ENCODE measurements at regions not wholly inside any gene's neighbourhood (a gene's known extent, or its start where the extent isn't known, plus 50 kb on each side); places are given as distances from the start of the nearest gene placed in this dataset.
"Not testable (repeated sequence)": the region's sequence is repeated elsewhere in the genome, so short reads cannot be mapped to it uniquely, and the experiment has no call there.

- ChIA-PET CTCF (ENCODE audit: partially characterized antibody) (no interaction called here), POLR2A (ENCODE audit: partially characterized antibody) (no interaction called here)
- Mint-ChIP-seq H3K4me1 (no peaks in the 10 kb centered on the region), H3K4me3 (no peak overlapping the region), H3K27me3 (no peaks in the 10 kb centered on the region), H3K9me3 (peaks cover 0 to 11% (median 3%) of the 10 kb centered on the region in 8 donors), H3K36me3 (no peaks in the 10 kb centered on the region), H3K27ac (no peak overlapping the region)
- intact Hi-C loops (cut with micrococcal nuclease), result no loop called here
- DNase-seq, result no peak
- no peaks in the 10 kb centered on the region for H3K36me3 ChIP-seq (ENCODE audit: insufficient read depth, low read length)
- no peaks in the 10 kb centered on the region for H3K4me1 ChIP-seq (ENCODE audit: insufficient read depth, low read length)
- H3K27me3 ChIP-seq (ENCODE audit: insufficient read depth, low read length), result no peaks in the 10 kb centered on the region
- no peaks in the 10 kb centered on the region for H3K9me3 ChIP-seq (ENCODE audit: control insufficient read depth in 1 of 2, low read length in 2 of 2)
- H3K27ac ChIP-seq (ENCODE audit: low read depth, low read length), result no peak overlapping the region
- no peak overlapping the region for H3K4me3 ChIP-seq (ENCODE audit: low read length in 2 of 2)
Observed at GRCh38 chr2:166766220-166766619, 122.1 kb upstream of the XIRP2 start.

GRCh38 chr2:166765141-166765540 lies 123.1 kb upstream of the XIRP2 start:
- no peak for DNase-seq
- H3K4me1 Mint-ChIP-seq, result no peaks in the 10 kb centered on the region
- H3K27me3 Mint-ChIP-seq, result no peaks in the 10 kb centered on the region
- no peak overlapping the region for H3K27ac ChIP-seq (ENCODE audit: low read depth, low read length)
- H3K9me3 Mint-ChIP-seq, result peaks cover 0 to 11% (median 3%) of the 10 kb centered on the region in 8 donors
- no peaks in the 10 kb centered on the region for H3K36me3 ChIP-seq (ENCODE audit: insufficient read depth, low read length)
- H3K4me3 Mint-ChIP-seq, result no peak overlapping the region
- CTCF ChIA-PET (ENCODE audit: partially characterized antibody), result no interaction called here
- no peak overlapping the region for H3K27ac Mint-ChIP-seq
- no peaks in the 10 kb centered on the region for H3K27me3 ChIP-seq (ENCODE audit: insufficient read depth, low read length)
- POLR2A ChIA-PET (ENCODE audit: partially characterized antibody), result no interaction called here
- no peaks in the 10 kb centered on the region for H3K9me3 ChIP-seq (ENCODE audit: control insufficient read depth in 1 of 2, low read length in 2 of 2)
- no peak overlapping the region for H3K4me3 ChIP-seq (ENCODE audit: low read length in 2 of 2)
- H3K4me1 ChIP-seq (ENCODE audit: insufficient read depth, low read length), result no peaks in the 10 kb centered on the region
- H3K36me3 Mint-ChIP-seq, result no peaks in the 10 kb centered on the region
- intact Hi-C loops (cut with micrococcal nuclease), result no loop called here

- no peak overlapping the region for H3K4me3 Mint-ChIP-seq
- no peaks in the 10 kb centered on the region for H3K9me3 ChIP-seq (ENCODE audit: control insufficient read depth in 1 of 2, low read length in 2 of 2)
- CTCF ChIA-PET (ENCODE audit: partially characterized antibody), result no interaction called here
- H3K27ac ChIP-seq (ENCODE audit: low read depth, low read length), result no peak overlapping the region
- H3K27me3 Mint-ChIP-seq, result no peaks in the 10 kb centered on the region
- H3K4me1 Mint-ChIP-seq, result no peaks in the 10 kb centered on the region
- H3K36me3 ChIP-seq (ENCODE audit: insufficient read depth, low read length), result no peaks in the 10 kb centered on the region
- H3K36me3 Mint-ChIP-seq, result no peaks in the 10 kb centered on the region
- intact Hi-C loops (cut with micrococcal nuclease), result no loop called here
- no peak overlapping the region for H3K4me3 ChIP-seq (ENCODE audit: low read length in 2 of 2)
- peaks cover 0 to 10% (median 2%) of the 10 kb centered on the region in 8 donors for H3K9me3 Mint-ChIP-seq
- H3K4me1 ChIP-seq (ENCODE audit: insufficient read depth, low read length), result no peaks in the 10 kb centered on the region
- no peak for DNase-seq
- H3K27me3 ChIP-seq (ENCODE audit: insufficient read depth, low read length), result no peaks in the 10 kb centered on the region
- POLR2A ChIA-PET (ENCODE audit: partially characterized antibody), result no interaction called here
- H3K27ac Mint-ChIP-seq, result no peak overlapping the region
Observed at GRCh38 chr2:166764702-166765101, 123.6 kb upstream of the XIRP2 start.

GRCh38 chr2:166764216-166764615 lies 124.1 kb upstream of the XIRP2 start:
- H3K4me1 ChIP-seq (ENCODE audit: insufficient read depth, low read length), result no peaks in the 10 kb centered on the region
- no peaks in the 10 kb centered on the region for H3K27me3 Mint-ChIP-seq
- DNase-seq, result no peak
- H3K36me3 ChIP-seq (ENCODE audit: insufficient read depth, low read length), result no peaks in the 10 kb centered on the region
- ChIA-PET CTCF (ENCODE audit: partially characterized antibody) (no interaction called here), POLR2A (ENCODE audit: partially characterized antibody) (no interaction called here)
- H3K27ac ChIP-seq (ENCODE audit: low read depth, low read length), result no peak overlapping the region
- H3K4me1 Mint-ChIP-seq, result no peaks in the 10 kb centered on the region
- no peaks in the 10 kb centered on the region for H3K36me3 Mint-ChIP-seq
- intact Hi-C loops (cut with micrococcal nuclease), result no loop called here
- peaks cover 0 to 6% (median 1%) of the 10 kb centered on the region in 8 donors for H3K9me3 Mint-ChIP-seq
- H3K4me3 ChIP-seq (ENCODE audit: low read length in 2 of 2), result no peak overlapping the region
- H3K9me3 ChIP-seq (ENCODE audit: control insufficient read depth in 1 of 2, low read length in 2 of 2), result no peaks in the 10 kb centered on the region
- H3K27ac Mint-ChIP-seq, result no peak overlapping the region
- no peaks in the 10 kb centered on the region for H3K27me3 ChIP-seq (ENCODE audit: insufficient read depth, low read length)
- no peak overlapping the region for H3K4me3 Mint-ChIP-seq

- intact Hi-C loops (cut with micrococcal nuclease), result no loop called here
- no peaks in the 10 kb centered on the region for H3K4me1 ChIP-seq (ENCODE audit: insufficient read depth, low read length)
- CTCF ChIA-PET (ENCODE audit: partially characterized antibody), result no interaction called here
- POLR2A ChIA-PET (ENCODE audit: partially characterized antibody), result no interaction called here
- H3K4me1 Mint-ChIP-seq, result no peaks in the 10 kb centered on the region
- no peaks in the 10 kb centered on the region for H3K9me3 ChIP-seq (ENCODE audit: control insufficient read depth in 1 of 2, low read length in 2 of 2)
- H3K27me3 Mint-ChIP-seq, result no peaks in the 10 kb centered on the region
- H3K27me3 ChIP-seq (ENCODE audit: insufficient read depth, low read length), result no peaks in the 10 kb centered on the region
- no peak overlapping the region for H3K27ac Mint-ChIP-seq
- no peak overlapping the region for H3K27ac ChIP-seq (ENCODE audit: low read depth, low read length)
- no peak overlapping the region for H3K4me3 Mint-ChIP-seq
- no peaks in the 10 kb centered on the region for H3K36me3 ChIP-seq (ENCODE audit: insufficient read depth, low read length)
- no peaks in the 10 kb centered on the region for H3K36me3 Mint-ChIP-seq
- H3K4me3 ChIP-seq (ENCODE audit: low read length in 2 of 2), result no peak overlapping the region
- H3K9me3 Mint-ChIP-seq, result peaks cover 0 to 5% (median 1%) of the 10 kb centered on the region in 8 donors
- no peak for DNase-seq
Observed at GRCh38 chr2:166762746-166763145, 125.5 kb upstream of the XIRP2 start.

- Mint-ChIP-seq H3K36me3 (no peaks in the 10 kb centered on the region), H3K4me3 (no peak overlapping the region), H3K27ac (peak overlapping the region in 1 of 7 donors; percentile 51), H3K9me3 (peaks cover 0 to 8% (median 0%) of the 10 kb centered on the region in 8 donors), H3K27me3 (no peaks in the 10 kb centered on the region), H3K4me1 (no peaks in the 10 kb centered on the region)
- Histone ChIP-seq H3K4me1 (ENCODE audit: insufficient read depth, low read length) (no peaks in the 10 kb centered on the region), H3K4me3 (ENCODE audit: low read length in 2 of 2) (no peak overlapping the region), H3K36me3 (ENCODE audit: insufficient read depth, low read length) (no peaks in the 10 kb centered on the region), H3K27me3 (ENCODE audit: insufficient read depth, low read length) (no peaks in the 10 kb centered on the region), H3K9me3 (ENCODE audit: control insufficient read depth in 1 of 2, low read length in 2 of 2) (no peaks in the 10 kb centered on the region), H3K27ac (ENCODE audit: low read depth, low read length) (no peak overlapping the region)
- intact Hi-C loops (cut with micrococcal nuclease), result no loop called here
- ChIA-PET CTCF (ENCODE audit: partially characterized antibody) (interaction anchor here (0.6 to 0.7 kb wide), 2 partner anchors 1076 to 1762 kb away, joined by 3 to 4 read pairs; no protein-coding TSS in a partner anchor), POLR2A (ENCODE audit: partially characterized antibody) (no interaction called here)
- DNase-seq, result no peak
Observed at GRCh38 chr2:166758956-166759355, 129.3 kb upstream of the XIRP2 start.

- Mint-ChIP-seq H3K4me1 (no peaks in the 10 kb centered on the region), H3K27ac (no peak overlapping the region), H3K4me3 (no peak overlapping the region), H3K9me3 (peaks cover 0 to 17% (median 9%) of the 10 kb centered on the region in 8 donors), H3K27me3 (no peaks in the 10 kb centered on the region), H3K36me3 (no peaks in the 10 kb centered on the region)
- intact Hi-C loops (cut with micrococcal nuclease), result no loop called here
- Histone ChIP-seq H3K4me3 (ENCODE audit: low read length in 2 of 2) (no peak overlapping the region), H3K4me1 (ENCODE audit: insufficient read depth, low read length) (no peaks in the 10 kb centered on the region), H3K36me3 (ENCODE audit: insufficient read depth, low read length) (no peaks in the 10 kb centered on the region), H3K27ac (ENCODE audit: low read depth, low read length) (no peak overlapping the region), H3K9me3 (ENCODE audit: control insufficient read depth in 1 of 2, low read length in 2 of 2) (no peaks in the 10 kb centered on the region), H3K27me3 (ENCODE audit: insufficient read depth, low read length) (no peaks in the 10 kb centered on the region)
- POLR2A ChIA-PET (ENCODE audit: partially characterized antibody), result no interaction called here
- no peak for DNase-seq
- CTCF ChIA-PET (ENCODE audit: partially characterized antibody), result no interaction called here
Observed at GRCh38 chr2:166750624-166751023, 137.7 kb upstream of the XIRP2 start.

- H3K4me1 Mint-ChIP-seq; intact Hi-C loops (cut with micrococcal nuclease); CTCF ChIA-PET (ENCODE audit: partially characterized antibody); H3K36me3 ChIP-seq (ENCODE audit: insufficient read depth, low read length); H3K4me3 Mint-ChIP-seq; H3K4me3 ChIP-seq (ENCODE audit: low read length in 2 of 2); H3K27ac ChIP-seq (ENCODE audit: low read depth, low read length); POLR2A ChIA-PET (ENCODE audit: partially characterized antibody); H3K27me3 Mint-ChIP-seq; H3K27ac Mint-ChIP-seq; DNase-seq; H3K36me3 Mint-ChIP-seq; H3K4me1 ChIP-seq (ENCODE audit: insufficient read depth, low read length); H3K27me3 ChIP-seq (ENCODE audit: insufficient read depth, low read length): not testable (repeated sequence)
- peaks cover 10 to 24% of the 10 kb centered on the region in 2 donors for H3K9me3 ChIP-seq (ENCODE audit: control insufficient read depth in 1 of 2, low read length in 2 of 2)
- H3K9me3 Mint-ChIP-seq, result peaks cover 2 to 72% (median 47%) of the 10 kb centered on the region in 8 donors
Observed at GRCh38 chr2:166744117-166744516, 144.2 kb upstream of the XIRP2 start.
